ENCODE measurements at regions not wholly inside any gene's neighbourhood (a gene's known extent, or its start where the extent isn't known, plus 50 kb on each side); places are given as distances from the start of the nearest gene placed in this dataset.

DNA sequence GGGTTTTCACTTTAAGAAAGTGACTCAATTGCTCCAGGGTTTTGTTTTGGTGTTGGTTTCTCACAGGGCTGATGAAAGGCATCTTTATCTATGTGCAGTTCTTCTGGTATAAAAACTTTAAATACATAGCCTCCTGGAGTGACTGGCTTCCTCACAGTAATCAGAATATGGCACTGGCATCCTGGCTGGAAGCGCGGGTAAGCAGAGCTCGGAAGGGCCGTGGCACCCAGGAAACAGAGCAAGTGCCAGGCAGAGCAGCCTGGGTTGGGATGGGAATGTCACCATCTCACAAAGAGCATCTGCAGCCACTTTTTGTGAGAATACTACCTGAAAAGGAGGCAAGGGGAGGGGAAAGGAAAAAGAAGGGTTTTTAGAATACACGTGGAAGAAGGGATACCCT lies 534.7 kb downstream of the PLCL1 start:
- DNase-seq (ENCODE audit: low read depth): no peak

DNA sequence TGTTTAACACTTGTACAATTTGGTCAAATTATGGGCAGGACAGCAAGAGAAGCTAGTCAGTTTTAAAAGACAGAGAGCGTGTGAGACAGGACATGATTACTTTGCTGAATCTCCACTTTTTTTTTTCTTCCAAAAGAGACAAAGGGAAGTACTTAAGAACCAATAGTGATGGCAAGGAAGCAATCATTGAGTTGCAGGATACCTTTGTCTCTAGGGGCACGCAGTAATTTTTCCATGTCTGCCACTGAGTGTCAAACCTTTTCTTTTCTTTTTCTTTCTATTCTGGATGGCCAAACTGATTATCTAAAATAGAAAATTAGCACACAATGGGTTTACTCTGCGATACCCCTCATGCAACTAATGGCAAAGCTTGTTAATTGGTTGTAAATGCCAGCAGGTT lies 533.0 kb downstream of the PLCL1 start:
- DNase-seq (ENCODE audit: low read depth): no peak

DNA sequence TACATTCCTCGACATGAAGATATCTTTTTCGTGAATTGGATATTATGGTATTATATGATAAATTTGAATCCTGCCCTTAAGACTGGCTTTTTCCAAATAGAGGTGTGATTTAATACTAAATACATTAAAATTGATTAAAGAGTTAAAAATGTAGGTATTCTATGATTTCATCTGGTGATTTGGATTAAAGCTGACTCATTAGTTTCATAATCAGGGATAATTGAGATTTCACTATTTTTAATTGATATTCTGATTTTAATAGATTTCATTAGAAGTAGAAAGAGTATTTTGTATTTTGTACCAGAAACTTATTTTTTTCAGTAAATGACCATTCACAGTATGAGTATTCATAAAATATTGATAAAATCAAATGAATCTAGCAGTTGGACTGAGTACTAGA lies 524.1 kb downstream of the PLCL1 start:
- no peak for DNase-seq (ENCODE audit: low read depth)

DNA sequence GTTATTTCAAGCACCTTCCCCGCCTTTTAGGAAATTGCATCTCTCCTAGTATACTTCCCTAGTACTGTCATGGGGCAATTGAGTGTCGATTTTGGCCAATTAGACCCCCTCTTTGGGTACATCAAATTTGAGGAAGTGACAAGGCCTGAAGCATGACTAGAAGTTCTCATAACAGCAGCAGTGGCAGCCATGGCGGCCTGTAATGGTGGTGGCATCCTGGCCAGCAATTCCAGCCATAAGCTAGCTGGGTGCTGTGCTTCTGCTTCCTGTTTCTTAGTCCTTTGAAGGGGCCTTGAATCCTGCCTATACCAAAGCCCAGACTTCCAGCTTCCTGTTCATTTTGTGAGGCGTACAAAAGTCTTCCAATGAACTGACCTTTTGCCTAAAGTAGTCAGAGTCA lies 523.1 kb downstream of the PLCL1 start:
- no peak for DNase-seq (ENCODE audit: low read depth)

DNA sequence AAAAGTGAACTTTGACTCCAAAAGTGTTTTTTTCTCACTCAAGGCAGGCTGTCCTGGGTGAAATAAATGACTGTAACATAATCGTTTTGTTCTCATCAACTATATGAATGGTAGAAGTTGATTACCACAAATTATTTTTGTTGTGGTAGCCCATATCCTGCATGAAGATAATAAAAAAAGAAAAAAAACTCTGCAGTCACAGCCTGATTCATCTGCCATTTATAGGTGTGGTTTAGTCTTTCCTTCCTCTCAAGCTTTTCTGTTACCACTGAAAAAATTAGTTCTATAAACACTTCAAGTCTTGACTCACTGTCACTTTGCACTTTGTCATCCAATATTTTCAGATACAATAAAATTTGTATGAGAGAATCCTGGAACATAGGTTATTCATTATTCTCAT lies 522.0 kb downstream of the PLCL1 start:
- DNase-seq (ENCODE audit: low read depth): no peak

DNA sequence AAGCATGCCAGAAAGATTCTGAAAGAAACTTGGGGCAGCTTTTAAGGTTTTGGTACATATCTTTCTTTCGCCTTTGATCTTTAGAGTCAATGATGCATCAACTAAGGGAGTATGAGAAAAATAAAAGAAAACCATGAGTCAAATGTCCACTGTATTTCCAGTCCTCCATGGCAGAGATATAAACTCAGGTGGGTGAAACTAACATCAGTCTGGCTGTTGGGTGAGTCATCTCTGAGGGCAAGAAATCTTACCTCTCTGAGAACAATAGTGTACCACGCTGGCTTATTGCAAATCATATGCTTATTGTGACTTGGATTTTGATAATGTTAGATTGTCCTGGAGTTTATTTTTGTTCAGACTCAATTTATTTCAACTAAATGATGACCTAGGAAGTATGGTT lies 521.0 kb downstream of the PLCL1 start:
- DNase-seq (ENCODE audit: low read depth): no peak

DNA sequence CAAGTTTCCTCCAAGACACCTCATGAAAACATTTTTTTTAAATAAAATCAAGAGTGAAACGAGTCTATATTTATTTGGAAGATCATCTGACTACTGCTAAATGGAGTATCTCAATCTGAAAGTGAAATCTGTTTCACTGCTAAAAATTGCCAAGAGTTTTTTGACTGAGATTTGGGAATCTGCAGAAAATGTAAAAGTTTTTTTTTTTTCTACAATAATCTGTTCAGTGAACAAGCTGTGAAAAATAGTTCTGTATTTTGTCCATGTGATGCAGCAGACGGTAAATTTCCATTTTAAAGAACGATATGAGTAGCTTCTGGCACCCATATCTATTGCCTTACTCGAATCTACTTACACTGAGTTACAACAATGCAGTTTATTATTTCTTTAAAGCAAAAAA lies 519.7 kb downstream of the PLCL1 start:
- DNase-seq (ENCODE audit: low read depth): no peak

DNA sequence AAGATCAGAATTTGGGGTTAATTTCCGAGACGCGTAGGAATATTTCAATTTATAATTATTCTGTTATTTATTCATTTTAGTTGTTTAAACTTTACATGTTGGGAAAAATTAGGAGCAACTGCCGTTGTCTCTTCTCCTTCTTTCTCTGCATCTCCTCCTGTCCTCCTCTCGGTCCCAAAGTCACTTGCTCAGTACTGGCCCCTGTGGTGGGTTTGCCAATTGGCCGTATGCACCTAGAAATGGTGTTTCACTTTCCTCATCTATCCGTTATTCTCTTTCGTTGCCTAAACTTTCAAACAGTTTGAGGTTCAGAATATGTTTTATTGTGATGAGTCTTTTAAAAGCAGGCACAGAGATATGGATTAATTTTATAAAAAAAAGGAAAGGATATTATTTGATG lies 517.9 kb downstream of the PLCL1 start:
- no peak for DNase-seq (ENCODE audit: low read depth)

DNA sequence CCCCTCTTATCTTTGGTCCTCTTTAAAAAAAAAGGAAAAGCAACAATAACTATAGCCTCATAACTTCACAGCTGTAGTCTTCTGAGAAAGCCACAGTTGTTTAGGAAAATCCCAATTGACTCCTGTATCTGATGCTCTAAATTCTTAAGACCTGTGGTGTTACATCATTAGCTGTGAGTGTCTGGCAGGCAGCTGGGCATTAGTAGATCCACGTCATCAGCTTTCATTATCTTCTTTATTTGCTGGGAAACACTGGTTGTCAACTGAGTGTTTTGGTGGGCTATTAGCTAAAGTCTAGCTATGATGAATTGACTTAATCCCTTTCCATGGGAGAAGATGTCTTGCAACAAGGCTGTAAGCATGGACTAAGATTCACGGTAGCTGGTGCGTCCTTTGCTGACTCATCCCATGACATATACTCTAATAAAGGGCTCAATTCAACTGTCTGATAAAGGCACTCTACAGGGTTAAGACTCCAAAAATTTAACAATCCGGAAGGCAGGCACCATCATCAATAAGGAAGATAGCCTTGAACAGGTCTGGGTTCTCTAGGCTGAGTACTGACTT lies 517.2 kb downstream of the PLCL1 start:
- no peak for DNase-seq (ENCODE audit: low read depth)

DNA sequence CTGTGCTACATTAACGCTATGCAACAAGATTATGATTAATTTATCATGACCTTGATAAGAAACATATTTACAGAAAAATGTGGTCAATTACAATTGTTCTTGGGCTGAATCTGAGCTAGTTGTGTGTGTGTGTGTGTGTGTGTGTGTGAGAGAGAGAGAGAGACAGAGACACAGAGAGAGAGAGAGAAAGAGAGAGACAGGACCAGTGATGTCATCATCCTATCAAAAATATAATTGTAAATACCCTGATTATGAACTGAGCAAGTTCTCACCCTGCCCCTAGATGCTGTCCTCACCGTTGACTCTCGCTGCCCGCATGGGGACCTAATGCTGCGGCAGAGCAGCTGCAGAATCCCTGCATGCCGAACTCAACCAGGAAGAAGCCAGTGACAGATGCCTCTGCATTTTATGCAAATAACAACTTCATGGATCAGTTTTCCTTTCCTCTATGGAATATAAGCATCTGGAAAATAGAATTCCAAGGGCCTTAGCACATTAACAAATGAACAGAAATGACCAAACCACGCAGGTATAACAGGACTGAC lies 512.5 kb downstream of the PLCL1 start:
- DNase-seq (ENCODE audit: low read depth): no peak

DNA sequence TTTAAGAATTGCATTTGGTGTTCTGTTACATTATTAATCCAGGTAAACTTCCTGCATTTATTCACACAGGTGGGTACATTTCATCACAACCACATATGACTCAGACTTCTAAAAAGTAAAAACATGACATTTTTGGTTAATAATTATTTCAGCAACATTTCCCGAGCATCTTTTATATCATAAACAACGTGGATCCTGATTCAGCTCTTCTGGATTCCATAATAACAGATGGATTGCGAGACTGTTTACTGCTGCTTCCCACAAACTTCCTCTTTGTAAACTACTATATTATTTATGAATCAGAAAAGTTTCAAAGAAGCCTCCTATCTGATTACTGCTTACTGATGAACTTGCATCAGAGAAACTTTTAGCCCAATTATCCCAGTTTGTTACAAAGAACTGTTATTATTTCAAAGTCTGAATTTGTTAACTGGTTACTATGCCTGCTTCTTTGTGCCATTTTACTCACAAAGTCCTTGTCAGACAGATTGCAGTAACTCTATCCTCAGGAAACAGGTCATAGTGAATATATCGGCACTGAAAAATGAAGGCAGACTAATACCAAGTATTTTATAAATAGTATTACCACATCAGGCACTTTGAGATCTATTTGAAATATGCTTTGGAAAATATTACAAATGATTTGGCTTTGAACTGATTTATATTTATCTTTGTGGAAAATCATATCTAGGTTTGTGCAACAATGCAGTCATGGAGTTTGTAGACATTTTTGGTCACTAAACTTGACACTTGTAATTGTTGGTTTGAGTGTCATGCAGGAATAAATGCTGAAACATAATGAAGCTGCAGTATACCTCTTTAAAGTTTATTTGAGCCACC lies 511.6 kb downstream of the PLCL1 start:
- DNase-seq (ENCODE audit: low read depth): no peak

DNA sequence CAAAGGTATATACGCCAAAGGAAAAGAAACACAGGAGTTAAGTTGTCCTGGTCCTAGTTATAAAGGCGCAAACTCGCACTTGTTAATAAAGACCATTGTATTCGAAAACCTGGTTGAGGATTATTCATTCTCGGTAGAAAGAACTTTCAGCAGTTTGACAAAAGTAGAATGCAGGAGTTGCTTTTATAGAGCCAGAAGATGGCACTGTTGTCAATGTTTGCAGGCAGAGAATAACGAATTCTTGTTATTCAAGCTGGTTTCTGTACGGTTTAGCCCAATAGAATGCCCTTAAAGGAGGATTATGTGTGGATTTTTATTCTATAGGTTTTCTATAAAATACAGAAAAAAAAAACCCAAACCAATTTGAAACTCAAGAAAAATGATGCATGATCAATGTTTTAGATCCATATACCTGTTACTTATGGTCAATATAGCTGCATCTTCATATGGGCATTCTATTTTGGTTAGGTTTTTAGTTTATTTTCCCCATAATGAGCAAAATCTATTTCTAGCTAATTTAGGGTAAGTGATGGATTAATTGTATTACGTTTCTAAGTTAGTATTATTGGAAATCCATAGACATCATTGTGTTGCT lies 510.3 kb downstream of the PLCL1 start:
- peak; percentile 43 for DNase-seq (ENCODE audit: low read depth)

DNA sequence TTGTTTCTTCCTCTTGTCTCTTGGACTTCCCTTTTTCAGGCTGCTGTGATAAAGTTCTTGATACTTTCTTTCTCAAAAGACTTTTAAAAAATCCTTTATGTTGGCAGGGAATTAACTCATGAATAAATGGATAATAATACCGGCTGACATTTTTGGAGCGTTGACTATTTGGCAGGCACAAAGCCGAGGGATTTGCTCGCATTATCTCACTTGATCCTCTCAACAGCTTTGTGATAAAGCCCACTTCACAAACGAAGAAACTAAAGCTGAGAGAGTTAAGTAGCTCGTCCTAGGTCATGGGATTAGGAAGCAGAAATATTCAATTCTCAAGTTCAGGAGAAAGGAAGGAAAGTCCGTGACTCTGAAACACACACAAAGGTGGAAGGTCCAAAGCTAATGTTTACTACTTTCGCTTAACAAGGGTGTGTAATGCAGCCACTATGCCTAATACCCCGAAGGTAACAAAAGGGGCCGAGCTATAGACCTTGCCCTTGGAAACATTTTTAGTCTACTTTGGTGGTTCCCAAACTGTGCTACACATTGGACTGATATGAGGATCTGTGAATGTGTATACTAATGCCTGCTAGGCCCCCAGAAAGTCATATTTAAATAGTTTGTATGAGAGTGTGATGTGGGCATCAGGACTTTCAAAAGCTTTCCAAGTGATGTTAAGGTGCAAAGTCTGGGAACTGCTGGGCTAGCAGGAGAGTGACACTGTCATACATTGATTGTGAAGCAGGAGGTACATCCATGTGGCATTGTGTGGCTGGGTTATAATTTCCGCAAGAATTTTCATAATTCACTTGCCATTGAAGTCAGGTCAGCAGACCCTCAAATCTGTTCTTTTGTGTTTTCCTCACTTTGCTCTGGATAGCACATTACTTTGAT lies 508.4 kb downstream of the PLCL1 start:
- no peak for DNase-seq (ENCODE audit: low read depth)

DNA sequence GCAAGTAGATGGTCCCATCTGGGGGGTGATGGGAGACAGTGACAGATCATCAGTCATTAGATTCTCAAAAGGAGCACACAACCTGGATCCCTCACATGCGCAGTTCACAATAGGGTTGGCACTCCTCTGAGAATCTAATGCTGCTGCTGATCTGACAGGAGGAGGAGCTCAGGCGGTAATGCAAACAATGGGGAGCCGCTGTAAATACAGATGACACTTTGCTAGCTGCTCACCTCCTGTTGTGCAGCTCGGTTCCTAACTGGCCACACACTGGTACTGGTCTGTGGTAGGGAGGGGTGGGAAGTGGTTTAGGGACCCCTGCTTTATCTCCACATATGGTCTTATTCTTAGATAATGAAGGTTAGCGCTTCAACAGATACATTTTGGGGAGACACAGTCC lies 506.6 kb downstream of the PLCL1 start:
- DNase-seq (ENCODE audit: low read depth): no peak

DNA sequence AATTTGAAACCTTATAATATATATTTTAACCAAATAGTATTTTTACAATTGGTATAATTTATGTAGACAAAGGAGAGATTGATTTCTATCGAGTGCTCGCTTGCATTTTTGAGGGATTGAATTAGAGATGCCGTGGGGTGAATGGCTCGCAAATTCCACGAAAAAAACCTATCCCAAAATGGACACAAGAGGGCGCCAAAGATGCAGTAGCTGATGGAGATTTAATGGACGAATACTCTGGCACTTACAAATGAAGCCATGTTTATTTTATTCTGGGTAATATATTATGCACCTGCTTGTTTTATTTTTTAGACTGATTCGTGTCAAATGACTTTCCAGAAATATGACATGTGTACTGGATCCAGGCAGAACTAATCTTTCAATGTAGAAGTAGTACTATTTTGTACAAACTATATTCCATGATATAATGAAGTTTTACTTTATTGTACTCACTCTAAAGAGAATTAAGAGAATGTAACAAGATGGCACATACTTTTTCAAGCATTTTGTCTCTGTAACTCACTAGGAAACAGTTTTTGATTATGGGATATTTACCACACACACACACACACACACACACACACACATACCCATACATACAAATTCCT lies 505.4 kb downstream of the PLCL1 start:
- peak; percentile 44 for DNase-seq (ENCODE audit: low read depth)

DNA sequence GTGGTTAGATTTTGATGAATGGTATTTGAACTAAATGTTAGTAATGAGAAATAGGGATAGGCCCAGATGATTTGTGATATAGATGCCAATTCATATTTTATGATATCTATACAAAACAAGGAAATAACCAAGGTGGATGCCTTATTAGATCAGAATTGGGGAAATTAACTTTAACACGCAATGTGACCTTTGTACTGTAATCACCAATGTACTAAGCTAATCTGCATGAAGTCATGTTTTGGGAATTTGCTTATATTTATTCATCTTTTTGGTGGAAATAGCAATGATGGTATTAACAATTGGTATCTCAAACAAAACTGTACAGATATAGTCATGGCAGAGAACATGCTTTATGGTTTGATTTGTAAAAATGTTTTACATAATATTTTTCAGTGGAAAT lies 504.7 kb downstream of the PLCL1 start:
- no peak for DNase-seq (ENCODE audit: low read depth)

DNA sequence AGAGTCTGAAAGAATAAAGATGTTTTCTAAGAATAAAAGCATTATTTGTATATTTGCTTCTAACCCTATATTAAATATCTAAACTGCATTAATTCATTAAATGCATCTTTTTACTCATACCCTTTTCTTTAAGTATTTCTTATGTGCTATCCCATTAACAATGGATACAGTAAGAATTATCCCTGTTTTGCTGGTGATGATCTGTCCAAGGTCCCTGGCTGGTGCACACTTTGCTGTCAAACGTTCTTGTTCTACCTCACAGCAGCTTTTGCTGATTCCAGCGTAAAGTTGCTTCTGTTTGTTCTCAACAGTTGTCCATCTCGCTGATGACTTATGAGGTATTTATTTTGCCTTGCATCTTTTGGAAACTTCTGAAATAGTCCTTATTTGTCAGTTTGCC lies 504.0 kb downstream of the PLCL1 start:
- no peak for DNase-seq (ENCODE audit: low read depth)

DNA sequence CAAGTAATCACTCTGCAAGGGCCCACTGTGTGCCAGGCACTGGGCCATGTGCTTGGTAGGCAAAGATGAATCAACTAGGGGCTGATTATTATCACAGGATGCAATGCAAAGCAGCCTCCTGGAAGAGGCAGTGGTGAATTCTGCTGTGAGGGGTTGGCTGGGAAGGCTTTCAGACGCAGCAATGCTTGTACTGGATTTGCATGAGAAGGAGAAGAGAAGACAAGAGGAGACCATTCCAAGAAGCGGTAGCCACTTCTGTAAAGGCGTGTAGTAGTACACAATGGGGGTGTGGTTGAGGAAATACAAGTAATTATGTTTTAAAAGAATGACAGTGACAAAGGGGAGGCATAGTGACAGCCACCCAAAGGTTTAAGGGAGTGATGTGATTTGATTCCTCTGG lies 502.7 kb downstream of the PLCL1 start:
- no peak for DNase-seq (ENCODE audit: low read depth)

DNA sequence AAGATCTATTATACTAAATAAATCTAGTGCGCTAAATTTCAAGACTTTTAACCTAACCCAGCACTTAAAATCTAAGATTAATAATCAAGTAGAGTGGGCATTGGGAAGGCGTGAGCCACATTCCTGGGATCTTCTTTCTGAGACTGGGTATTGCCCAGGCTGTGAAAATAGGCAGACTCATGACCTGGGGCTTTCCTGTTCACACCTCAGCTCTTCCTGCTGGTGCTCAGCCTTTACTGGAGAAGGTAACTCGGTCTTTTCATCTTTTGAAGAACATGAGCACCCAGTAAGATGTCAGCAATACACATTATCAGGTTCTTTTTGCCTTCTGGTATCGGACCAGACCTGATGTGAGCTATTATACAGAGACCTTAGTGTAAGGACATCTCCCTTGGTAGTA lies 500.5 kb downstream of the PLCL1 start:
- no peak for DNase-seq (ENCODE audit: low read depth)

DNA sequence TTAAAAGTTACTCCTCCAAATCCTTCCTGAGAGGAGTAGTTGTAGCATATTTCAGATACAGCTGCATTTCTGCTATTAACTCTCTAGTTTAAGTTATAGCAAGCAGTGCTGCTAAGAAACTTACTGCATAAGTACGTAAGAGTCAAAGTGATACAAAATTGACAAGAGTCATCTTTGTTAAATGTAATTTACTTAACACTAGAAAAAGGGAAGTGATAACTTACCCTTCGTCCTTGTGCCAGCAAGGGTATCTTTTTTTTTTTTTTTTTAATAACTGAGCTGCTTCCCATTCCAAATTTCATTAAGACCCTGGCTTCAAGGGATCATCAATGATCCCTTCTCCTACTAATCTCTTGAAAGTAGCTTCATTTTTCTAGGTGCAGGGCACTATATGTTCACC lies 493.0 kb downstream of the PLCL1 start:
- DNase-seq (ENCODE audit: low read depth): no peak

DNA sequence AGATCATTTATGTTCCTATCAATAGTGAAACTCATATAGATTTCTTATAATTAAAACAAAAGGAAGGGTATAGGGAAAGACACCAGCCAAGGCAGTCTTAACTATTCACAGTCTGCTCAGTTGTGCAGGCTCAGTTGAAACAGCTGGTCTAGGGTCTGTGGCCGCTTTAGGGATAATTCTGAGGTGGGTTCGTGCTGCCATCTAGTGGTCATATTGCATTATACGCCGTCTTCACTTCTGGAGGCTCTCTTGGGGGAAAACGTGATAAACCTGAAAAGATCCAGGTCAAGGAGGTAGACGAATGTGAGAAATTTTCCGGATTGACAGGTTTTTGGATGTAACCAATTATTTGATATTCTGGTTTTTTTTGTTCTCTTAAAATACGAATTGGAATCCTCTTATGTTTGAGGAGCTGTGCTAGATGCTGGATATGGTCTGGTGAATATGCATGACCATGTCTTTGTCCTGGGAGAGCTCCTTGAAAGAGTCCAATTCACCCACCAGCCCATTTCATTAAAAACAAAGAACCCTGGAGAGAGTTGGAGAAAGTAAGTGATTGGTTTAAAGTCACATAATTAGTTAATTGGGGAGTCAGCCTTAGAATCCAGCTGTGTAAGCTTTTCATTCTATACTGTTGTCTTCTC lies 492.4 kb downstream of the PLCL1 start:
- DNase-seq (ENCODE audit: low read depth): no peak

Data from HS-5 (cell line).